ENCODE measurements at regions not wholly inside any gene's neighbourhood (a gene's known extent, or its start where the extent isn't known, plus 50 kb on each side); places are given as distances from the start of the nearest gene placed in this dataset.

- DNase-seq: no peak
- no peak overlapping the region for H3K4me3 Mint-ChIP-seq (ENCODE audit: low read depth, unreplicated experiment)
- intact Hi-C loops (cut with micrococcal nuclease; ENCODE audit: unreplicated experiment): no loop called here
- TF ChIP-seq, protein P1, sequence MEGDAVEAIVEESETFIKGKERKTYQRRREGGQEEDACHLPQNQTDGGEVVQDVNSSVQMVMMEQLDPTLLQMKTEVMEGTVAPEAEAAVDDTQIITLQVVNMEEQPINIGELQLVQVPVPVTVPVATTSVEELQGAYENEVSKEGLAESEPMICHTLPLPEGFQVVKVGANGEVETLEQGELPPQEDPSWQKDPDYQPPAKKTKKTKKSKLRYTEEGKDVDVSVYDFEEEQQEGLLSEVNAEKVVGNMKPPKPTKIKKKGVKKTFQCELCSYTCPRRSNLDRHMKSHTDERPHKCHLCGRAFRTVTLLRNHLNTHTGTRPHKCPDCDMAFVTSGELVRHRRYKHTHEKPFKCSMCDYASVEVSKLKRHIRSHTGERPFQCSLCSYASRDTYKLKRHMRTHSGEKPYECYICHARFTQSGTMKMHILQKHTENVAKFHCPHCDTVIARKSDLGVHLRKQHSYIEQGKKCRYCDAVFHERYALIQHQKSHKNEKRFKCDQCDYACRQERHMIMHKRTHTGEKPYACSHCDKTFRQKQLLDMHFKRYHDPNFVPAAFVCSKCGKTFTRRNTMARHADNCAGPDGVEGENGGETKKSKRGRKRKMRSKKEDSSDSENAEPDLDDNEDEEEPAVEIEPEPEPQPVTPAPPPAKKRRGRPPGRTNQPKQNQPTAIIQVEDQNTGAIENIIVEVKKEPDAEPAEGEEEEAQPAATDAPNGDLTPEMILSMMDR (IDR thresholded peaks at IDR 0.05; ENCODE audit: unreplicated experiment): no peak
- CTCF ChIA-PET: interaction anchor here (1.0 kb wide), 1 partner anchor 202 kb away, joined by 3 read pairs; no protein-coding TSS in a partner anchor
- no peak overlapping the region for H3K27ac Mint-ChIP-seq (ENCODE audit: unreplicated experiment)
- no peaks in the 10 kb centered on the region for H3K9me3 Mint-ChIP-seq (ENCODE audit: low read depth, unreplicated experiment)
- H3K4me1 Mint-ChIP-seq (ENCODE audit: low read depth, unreplicated experiment): no peaks in the 10 kb centered on the region
- no peaks in the 10 kb centered on the region for H3K36me3 Mint-ChIP-seq (ENCODE audit: insufficient read depth, unreplicated experiment)
- H3K27me3 Mint-ChIP-seq (ENCODE audit: unreplicated experiment): peaks cover 19% of the 10 kb centered on the region
- BruUV-seq (replicated peaks): no TSS peak
Observed at GRCh38 chr10:78771808-78772455, 296.8 kb upstream of the ZMIZ1 start.

- Mint-ChIP-seq H3K9me3 (ENCODE audit: low read depth, unreplicated experiment) (no peaks in the 10 kb centered on the region), H3K36me3 (ENCODE audit: insufficient read depth, unreplicated experiment) (no peaks in the 10 kb centered on the region), H3K27ac (ENCODE audit: unreplicated experiment) (no peak overlapping the region), H3K4me1 (ENCODE audit: low read depth, unreplicated experiment) (no peaks in the 10 kb centered on the region), H3K27me3 (ENCODE audit: unreplicated experiment) (peaks cover 19% of the 10 kb centered on the region), H3K4me3 (ENCODE audit: low read depth, unreplicated experiment) (no peak overlapping the region)
- TF ChIP-seq, protein P1 (IDR thresholded peaks at IDR 0.05; ENCODE audit: unreplicated experiment): no peak
- DNase-seq: no peak
- no TSS peak for BruUV-seq (replicated peaks)
- CTCF ChIA-PET: interaction anchor here (1.0 kb wide), 1 partner anchor 202 kb away, joined by 3 read pairs; no protein-coding TSS in a partner anchor
- intact Hi-C loops (cut with micrococcal nuclease; ENCODE audit: unreplicated experiment): no loop called here
Observed at GRCh38 chr10:78772486-78772885, 296.3 kb upstream of the ZMIZ1 start.

- Mint-ChIP-seq H3K9me3 (ENCODE audit: low read depth, unreplicated experiment) (no peaks in the 10 kb centered on the region), H3K4me3 (ENCODE audit: low read depth, unreplicated experiment) (no peak overlapping the region), H3K27ac (ENCODE audit: unreplicated experiment) (no peak overlapping the region), H3K36me3 (ENCODE audit: insufficient read depth, unreplicated experiment) (no peaks in the 10 kb centered on the region), H3K4me1 (ENCODE audit: low read depth, unreplicated experiment) (no peaks in the 10 kb centered on the region), H3K27me3 (ENCODE audit: unreplicated experiment) (peaks cover 17% of the 10 kb centered on the region)
- CTCF ChIA-PET: interaction anchor here (1.0 kb wide), 1 partner anchor 201 kb away, joined by 3 read pairs; no protein-coding TSS in a partner anchor
- TF ChIP-seq, protein P1 (IDR thresholded peaks at IDR 0.05; ENCODE audit: unreplicated experiment): no peak
- intact Hi-C loops (cut with micrococcal nuclease; ENCODE audit: unreplicated experiment): no loop called here
- BruUV-seq (replicated peaks): no TSS peak
- DNase-seq: no peak
Observed at GRCh38 chr10:78772986-78773530, 295.7 kb upstream of the ZMIZ1 start.

GRCh38 chr10:78774614-78774998 is 294.2 kb upstream of the ZMIZ1 start:
- no TSS peak for BruUV-seq (replicated peaks)
- Mint-ChIP-seq H3K9me3 (ENCODE audit: low read depth, unreplicated experiment) (no peaks in the 10 kb centered on the region), H3K27me3 (ENCODE audit: unreplicated experiment) (peaks cover 1% of the 10 kb centered on the region), H3K4me3 (ENCODE audit: low read depth, unreplicated experiment) (no peak overlapping the region), H3K36me3 (ENCODE audit: insufficient read depth, unreplicated experiment) (no peaks in the 10 kb centered on the region), H3K27ac (ENCODE audit: unreplicated experiment) (no peak overlapping the region), H3K4me1 (ENCODE audit: low read depth, unreplicated experiment) (peaks cover 15% of the 10 kb centered on the region)
- intact Hi-C loops (cut with micrococcal nuclease; ENCODE audit: unreplicated experiment): no loop called here
- TF ChIP-seq, protein P1 (IDR thresholded peaks at IDR 0.05; ENCODE audit: unreplicated experiment): no peak
- no peak for DNase-seq
- CTCF ChIA-PET: no interaction called here
